ENCODE measurements at regions not wholly inside any gene's neighbourhood (a gene's known extent, or its start where the extent isn't known, plus 50 kb on each side); places are given as distances from the start of the nearest gene placed in this dataset.

- Histone ChIP-seq H2AFZ (ENCODE audit: low read length) (no peak overlapping the region), H4K5ac (ENCODE audit: insufficient read length, low read depth, low read length) (no peak overlapping the region), H3K79me1 (ENCODE audit: insufficient read depth, low read depth, low read length, poor library complexity, severe bottlenecking) (no peaks in the 10 kb centered on the region), H3K18ac (ENCODE audit: insufficient read length, low read depth, low read length) (no peak overlapping the region), H2BK12ac (ENCODE audit: insufficient read length, low read depth, low read length) (no peak overlapping the region), H2BK20ac (ENCODE audit: low read depth, low read length, poor library complexity, severe bottlenecking) (no peak overlapping the region), H3K14ac (ENCODE audit: insufficient read depth, low read length) (no peak overlapping the region), H3K27me3 (ENCODE audit: insufficient read depth, low read length) (no peaks in the 10 kb centered on the region), H3K23ac (ENCODE audit: insufficient read length, low read depth, low read length) (no peak overlapping the region), H2BK15ac (ENCODE audit: low read depth, low read length) (no peak overlapping the region), H3K23me2 (ENCODE audit: insufficient read length, low read depth, low read length, poor library complexity, severe bottlenecking) (no peaks in the 10 kb centered on the region), H2BK120ac (ENCODE audit: low read depth, low read length, poor library complexity, severe bottlenecking) (no peak overlapping the region), H3K9ac (ENCODE audit: extremely low read depth, insufficient read length, low read length) (no peak overlapping the region), H3T11ph (ENCODE audit: low read length) (no peak overlapping the region), H2AK5ac (ENCODE audit: insufficient read length, low read length) (no peak overlapping the region), H3K9me3 (ENCODE audit: control insufficient read depth, low read depth, low read length) (no peaks in the 10 kb centered on the region), H4K20me1 (ENCODE audit: control insufficient read depth, insufficient read depth, insufficient read length) (no peaks in the 10 kb centered on the region), H3K4me2 (ENCODE audit: insufficient read depth, insufficient read length, low read length) (no peak overlapping the region), H4K91ac (ENCODE audit: insufficient read length, low read depth, low read length) (no peak overlapping the region), H3K56ac (ENCODE audit: insufficient read length, low read depth, low read length) (no peak overlapping the region), H3K27ac (ENCODE audit: insufficient read length, low read depth, low read length) (no peak overlapping the region), H2BK5ac (ENCODE audit: insufficient read length, low read length) (no peak overlapping the region), H4K8ac (replicated peaks; ENCODE audit: insufficient read length, low read depth, low read length) (no peak overlapping the region), H3K79me2 (ENCODE audit: insufficient read depth, low read length) (no peaks in the 10 kb centered on the region), H3K4me1 (ENCODE audit: insufficient read depth, low read length) (no peaks in the 10 kb centered on the region; the same call in 1 of the 2 replicates), H3K4ac (ENCODE audit: low read depth, low read length) (no peak overlapping the region)
- DNase-seq, result no peak
- H3K9me3 Mint-ChIP-seq, result peaks cover 18 to 19% of the 10 kb centered on the region in 2 experiments
- TF ChIP-seq CTCF (conservative IDR thresholded peaks at IDR 0.05), result no peak
- H3K27me3 Mint-ChIP-seq (ENCODE audit: low read depth), result no peaks in the 10 kb centered on the region
- H3K36me3 Mint-ChIP-seq (ENCODE audit: insufficient read depth in 1 of 3, low read depth in 3 of 3), result peaks cover 11 to 22% (median 12%) of the 10 kb centered on the region in 3 experiments
- no peak overlapping the region for H3K4me3 Mint-ChIP-seq
- peaks cover 0 to 4% of the 10 kb centered on the region in 2 experiments; a peak in 2 of 4 replicates for H3K4me1 Mint-ChIP-seq
- no peak overlapping the region for H3K27ac Mint-ChIP-seq
- no CpG with 5 or more reads among the region's 1 CpG for whole genome bisulfite sequencing (ENCODE audit: extremely low coverage, insufficient read length, low lambda C conversion rate)
Observed at GRCh38 chr2:147342329-147342728, 502.5 kb upstream of the ACVR2A start.
